ENCODE measurements at regions not wholly inside any gene's neighbourhood (a gene's known extent, or its start where the extent isn't known, plus 50 kb on each side); places are given as distances from the start of the nearest gene placed in this dataset.

DNA sequence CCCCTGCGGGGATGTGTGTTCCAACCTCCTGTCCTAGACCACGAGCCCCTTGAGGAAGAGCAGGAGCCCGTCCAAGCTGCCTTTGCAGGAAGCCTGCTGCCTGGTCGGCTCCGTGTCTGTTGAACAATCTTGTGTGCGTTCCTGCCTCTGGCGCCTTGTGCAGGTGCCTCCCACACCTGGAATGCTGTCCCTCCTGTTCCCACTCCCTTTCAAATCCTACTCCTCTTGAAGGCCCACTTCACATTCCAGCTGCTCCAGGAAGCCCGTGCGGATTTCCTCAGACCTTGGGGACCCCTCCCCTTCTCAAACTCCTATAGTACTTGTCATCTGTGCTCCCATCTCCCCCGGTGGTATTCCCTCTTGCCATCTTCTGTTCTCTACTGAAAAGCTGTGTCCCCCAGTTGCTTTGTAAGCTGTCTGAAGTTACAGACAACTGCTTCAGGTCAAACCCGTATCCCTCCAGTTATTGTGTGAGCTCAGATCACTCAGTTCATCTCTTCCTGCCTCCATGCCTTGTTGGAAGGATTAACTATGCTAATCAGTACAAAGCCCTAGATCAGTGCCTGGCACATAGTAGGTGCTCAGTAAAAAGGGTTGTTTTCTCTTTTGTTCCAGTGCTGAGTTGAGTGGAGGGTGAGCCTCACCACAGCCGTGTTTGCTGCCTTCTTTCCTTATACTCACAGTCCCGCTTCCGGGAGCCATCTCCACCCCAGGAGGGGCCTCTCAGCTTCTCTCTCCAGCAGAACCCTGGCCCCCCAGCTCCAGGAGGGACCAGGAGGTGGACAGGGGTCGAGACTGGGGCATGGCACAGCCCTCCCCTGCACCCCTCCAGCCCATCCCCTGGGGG, 241.8 kb upstream of the CIBAR2 start:
- Histone ChIP-seq H3K79me2 (replicated peaks; ENCODE audit: insufficient read depth, low read length) (no peaks in the 10 kb centered on the region), H3K4me2 (ENCODE audit: low read length) (no peak overlapping the region), H3K9me2 (ENCODE audit: insufficient read depth, low read length) (no peaks in the 10 kb centered on the region), H3F3A (ENCODE audit: insufficient read depth, low read length, poor library complexity, severe bottlenecking) (no peaks in the 10 kb centered on the region), H2AFZ (ENCODE audit: low read depth, low read length) (no peak overlapping the region), H3K27me3 (ENCODE audit: insufficient read depth, low read depth, low read length) (no peaks in the 10 kb centered on the region), H3K4me3 (ENCODE audit: low read length) (no peak overlapping the region), H3K36me3 (ENCODE audit: insufficient read depth, low read length) (no peaks in the 10 kb centered on the region), H3K9ac (ENCODE audit: low read length) (no peak overlapping the region), H3K27ac (ENCODE audit: low read length) (no peak overlapping the region), H3K9me3 (ENCODE audit: low read length) (no peaks in the 10 kb centered on the region), H4K20me1 (ENCODE audit: insufficient read depth) (no peaks in the 10 kb centered on the region)
- TF ChIP-seq MXI1 (conservative IDR thresholded peaks at IDR 0.05; ENCODE audit: poor library complexity, severe bottlenecking) (no peak), SMC3 (conservative IDR thresholded peaks at IDR 0.05; ENCODE audit: poor library complexity) (no peak), EP300 (conservative IDR thresholded peaks at IDR 0.05; ENCODE audit: poor library complexity, severe bottlenecking) (no peak), RAD21 (conservative IDR thresholded peaks at IDR 0.05) (no peak), TAF1 (IDR thresholded peaks at IDR 0.05; ENCODE audit: low read depth) (no peak), POLR2AphosphoS5 (IDR thresholded peaks at IDR 0.05) (no peak), EZH2 (IDR thresholded peaks at IDR 0.05; ENCODE audit: borderline replicate concordance, insufficient read depth, low read length, poor library complexity, severe bottlenecking) (no peak)
- TF ChIP-seq, protein P1, sequence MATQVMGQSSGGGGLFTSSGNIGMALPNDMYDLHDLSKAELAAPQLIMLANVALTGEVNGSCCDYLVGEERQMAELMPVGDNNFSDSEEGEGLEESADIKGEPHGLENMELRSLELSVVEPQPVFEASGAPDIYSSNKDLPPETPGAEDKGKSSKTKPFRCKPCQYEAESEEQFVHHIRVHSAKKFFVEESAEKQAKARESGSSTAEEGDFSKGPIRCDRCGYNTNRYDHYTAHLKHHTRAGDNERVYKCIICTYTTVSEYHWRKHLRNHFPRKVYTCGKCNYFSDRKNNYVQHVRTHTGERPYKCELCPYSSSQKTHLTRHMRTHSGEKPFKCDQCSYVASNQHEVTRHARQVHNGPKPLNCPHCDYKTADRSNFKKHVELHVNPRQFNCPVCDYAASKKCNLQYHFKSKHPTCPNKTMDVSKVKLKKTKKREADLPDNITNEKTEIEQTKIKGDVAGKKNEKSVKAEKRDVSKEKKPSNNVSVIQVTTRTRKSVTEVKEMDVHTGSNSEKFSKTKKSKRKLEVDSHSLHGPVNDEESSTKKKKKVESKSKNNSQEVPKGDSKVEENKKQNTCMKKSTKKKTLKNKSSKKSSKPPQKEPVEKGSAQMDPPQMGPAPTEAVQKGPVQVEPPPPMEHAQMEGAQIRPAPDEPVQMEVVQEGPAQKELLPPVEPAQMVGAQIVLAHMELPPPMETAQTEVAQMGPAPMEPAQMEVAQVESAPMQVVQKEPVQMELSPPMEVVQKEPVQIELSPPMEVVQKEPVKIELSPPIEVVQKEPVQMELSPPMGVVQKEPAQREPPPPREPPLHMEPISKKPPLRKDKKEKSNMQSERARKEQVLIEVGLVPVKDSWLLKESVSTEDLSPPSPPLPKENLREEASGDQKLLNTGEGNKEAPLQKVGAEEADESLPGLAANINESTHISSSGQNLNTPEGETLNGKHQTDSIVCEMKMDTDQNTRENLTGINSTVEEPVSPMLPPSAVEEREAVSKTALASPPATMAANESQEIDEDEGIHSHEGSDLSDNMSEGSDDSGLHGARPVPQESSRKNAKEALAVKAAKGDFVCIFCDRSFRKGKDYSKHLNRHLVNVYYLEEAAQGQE (IDR thresholded peaks at IDR 0.05; ENCODE audit: borderline replicate concordance), result no peak
- TF ChIP-seq, protein P2, sequence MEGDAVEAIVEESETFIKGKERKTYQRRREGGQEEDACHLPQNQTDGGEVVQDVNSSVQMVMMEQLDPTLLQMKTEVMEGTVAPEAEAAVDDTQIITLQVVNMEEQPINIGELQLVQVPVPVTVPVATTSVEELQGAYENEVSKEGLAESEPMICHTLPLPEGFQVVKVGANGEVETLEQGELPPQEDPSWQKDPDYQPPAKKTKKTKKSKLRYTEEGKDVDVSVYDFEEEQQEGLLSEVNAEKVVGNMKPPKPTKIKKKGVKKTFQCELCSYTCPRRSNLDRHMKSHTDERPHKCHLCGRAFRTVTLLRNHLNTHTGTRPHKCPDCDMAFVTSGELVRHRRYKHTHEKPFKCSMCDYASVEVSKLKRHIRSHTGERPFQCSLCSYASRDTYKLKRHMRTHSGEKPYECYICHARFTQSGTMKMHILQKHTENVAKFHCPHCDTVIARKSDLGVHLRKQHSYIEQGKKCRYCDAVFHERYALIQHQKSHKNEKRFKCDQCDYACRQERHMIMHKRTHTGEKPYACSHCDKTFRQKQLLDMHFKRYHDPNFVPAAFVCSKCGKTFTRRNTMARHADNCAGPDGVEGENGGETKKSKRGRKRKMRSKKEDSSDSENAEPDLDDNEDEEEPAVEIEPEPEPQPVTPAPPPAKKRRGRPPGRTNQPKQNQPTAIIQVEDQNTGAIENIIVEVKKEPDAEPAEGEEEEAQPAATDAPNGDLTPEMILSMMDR (IDR thresholded peaks at IDR 0.05; ENCODE audit: poor library complexity, severe bottlenecking), result no peak

DNA sequence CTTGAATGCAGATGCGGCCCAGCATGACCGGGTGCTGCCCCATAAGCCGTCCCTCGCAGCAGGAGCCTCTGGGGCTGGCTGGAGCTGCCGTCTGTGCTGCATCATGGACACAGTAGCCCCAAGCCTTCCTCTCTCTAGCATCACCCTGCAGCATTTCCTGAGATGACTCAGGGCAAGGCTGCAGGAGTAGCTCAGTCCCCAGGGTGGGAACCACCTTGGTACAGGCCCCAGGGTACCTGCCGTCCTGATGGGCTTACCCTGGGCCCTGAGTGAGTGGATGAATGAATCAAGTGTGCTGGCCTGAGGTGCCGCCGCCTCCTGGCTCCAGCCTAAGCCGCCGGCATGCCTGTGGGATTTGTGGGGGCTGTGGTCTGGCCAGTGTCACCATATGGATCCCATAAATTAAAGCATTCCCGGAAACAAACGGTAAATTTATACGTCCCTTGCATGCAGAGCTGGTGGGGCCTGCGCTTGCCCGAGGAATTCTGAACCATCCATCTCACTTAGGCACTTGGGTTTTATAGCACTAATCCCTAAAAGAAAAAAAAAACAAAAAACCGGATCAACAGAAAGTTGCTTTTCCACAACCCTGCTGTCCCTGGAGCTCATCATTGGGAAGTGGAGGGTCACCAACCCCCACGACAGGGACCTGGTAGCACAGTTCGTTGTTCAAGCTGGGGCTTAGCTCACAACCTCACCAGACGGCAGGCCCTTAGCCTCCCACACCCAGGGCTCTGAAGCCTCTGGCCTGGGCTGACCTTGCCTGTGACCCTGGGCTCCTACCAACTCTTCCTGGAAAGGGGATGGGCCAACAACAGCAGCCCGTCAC, 242.6 kb upstream of the CIBAR2 start:
- Histone ChIP-seq H3K4me2 (ENCODE audit: low read length) (no peak overlapping the region), H3F3A (ENCODE audit: insufficient read depth, low read length, poor library complexity, severe bottlenecking) (no peaks in the 10 kb centered on the region), H3K9ac (ENCODE audit: low read length) (no peak overlapping the region), H3K4me3 (ENCODE audit: low read length) (no peak overlapping the region), H3K9me3 (ENCODE audit: low read length) (no peaks in the 10 kb centered on the region), H3K79me2 (replicated peaks; ENCODE audit: insufficient read depth, low read length) (no peaks in the 10 kb centered on the region), H3K9me2 (ENCODE audit: insufficient read depth, low read length) (no peaks in the 10 kb centered on the region), H3K27me3 (ENCODE audit: insufficient read depth, low read depth, low read length) (no peaks in the 10 kb centered on the region), H3K36me3 (ENCODE audit: insufficient read depth, low read length) (no peaks in the 10 kb centered on the region), H2AFZ (ENCODE audit: low read depth, low read length) (no peak overlapping the region), H4K20me1 (ENCODE audit: insufficient read depth) (no peaks in the 10 kb centered on the region), H3K27ac (ENCODE audit: low read length) (no peak overlapping the region)
- TF ChIP-seq, protein P1 (IDR thresholded peaks at IDR 0.05; ENCODE audit: borderline replicate concordance), result no peak
